CD14-positive monocyte (primary cell): ENCODE measurements at regions not wholly inside any gene's neighbourhood (a gene's known extent, or its start where the extent isn't known, plus 50 kb on each side); places are given as distances from the start of the nearest gene placed in this dataset.

ENCODE experiments used
- DNase-seq, 3 donors: peaks; one replicate each; pipeline ENCODE4 v3.0.0-alpha.2; 2011 to 2022
- H2AFZ ChIP-seq: 2 replicates; pipeline ENCODE4 v1.6.0; 2012; ENCODE audit warnings: mild to moderate bottlenecking, low read depth, low read length, inconsistent platforms; ENCODE audit not compliant: insufficient read depth, poor library complexity, severe bottlenecking
- H3K27ac ChIP-seq, 2 donors: 1 replicate in 1 of 2; 2 replicates in 1 of 2; pipeline ENCODE4 v1.5.1; 2012 to 2013; ENCODE audit warnings: low read length in 2 of 2, control low read depth in 1 of 2, inconsistent platforms in 1 of 2, low read depth in 1 of 2, mild to moderate bottlenecking in 1 of 2
- H3K27me3 ChIP-seq, 2 donors: one replicate each; pipeline versions ENCODE4 v1.6.0 to v1.6.1; 2011 to 2013; ENCODE audit warnings: low read length in 2 of 2; ENCODE audit not compliant: control insufficient read depth in 2 of 2, insufficient read depth in 2 of 2
- H3K36me3 ChIP-seq, 2 donors: replicated peaks in 1 of 2; 1 replicate in 1 of 2; 2 replicates in 1 of 2; pipeline versions ENCODE4 v1.5.1 to v1.6.1; 2012 to 2013; ENCODE audit warnings: low read length in 2 of 2, control low read depth in 1 of 2, inconsistent platforms in 1 of 2, mild to moderate bottlenecking in 1 of 2; ENCODE audit not compliant: insufficient read depth in 2 of 2, control insufficient read depth in 1 of 2
- H3K4me1 ChIP-seq, 2 donors: 1 replicate in 1 of 2; 2 replicates in 1 of 2; pipeline versions ENCODE4 v1.5.1 to v1.6.1; 2012 to 2013; ENCODE audit warnings: low read length in 2 of 2, control low read depth in 1 of 2, inconsistent platforms in 1 of 2, mild to moderate bottlenecking in 1 of 2, moderate library complexity in 1 of 2; ENCODE audit not compliant: insufficient read depth in 2 of 2, control insufficient read depth in 1 of 2
- H3K4me2 ChIP-seq: replicated peaks from 2 replicates; pipeline ENCODE3; 2012; ENCODE audit warnings: low read length, moderate library complexity, mild to moderate bottlenecking; ENCODE audit not compliant: poor library complexity, severe bottlenecking; ENCODE audit errors: extremely low read depth
- H3K4me3 ChIP-seq, 3 experiments: fragments of 200-600 bp in 1 of 3; sonication (generic) in 1 of 3; replicated peaks in 1 of 3; 1 replicate in 2 of 3; 2 replicates in 1 of 3; pipeline ENCODE4 v1.5.1; 2011 to 2013; ENCODE audit warnings: low read length in 3 of 3, mild to moderate bottlenecking in 3 of 3, control low read depth in 2 of 3, low read depth in 2 of 3, inconsistent platforms in 1 of 3, moderate library complexity in 1 of 3
- H3K79me2 ChIP-seq: 2 replicates; pipeline ENCODE4 v1.6.0; 2012; ENCODE audit warnings: mild to moderate bottlenecking, control low read depth, inconsistent platforms, low read length, moderate library complexity; ENCODE audit not compliant: insufficient read depth
- H3K9ac ChIP-seq: 2 replicates; pipeline ENCODE4 v1.6.0; 2017; ENCODE audit warnings: low read length, mild to moderate bottlenecking; ENCODE audit not compliant: insufficient read depth, poor library complexity, severe bottlenecking
- H3K9me3 ChIP-seq, 2 donors: replicated peaks in 1 of 2; 1 replicate in 1 of 2; 2 replicates in 1 of 2; pipeline versions ENCODE4 v1.5.1 to v1.6.1; 2012 to 2013; ENCODE audit warnings: low read length in 2 of 2, control low read depth in 1 of 2; ENCODE audit not compliant: control insufficient read depth in 1 of 2, insufficient read depth in 1 of 2
- H4K20me1 ChIP-seq: 2 replicates; pipeline ENCODE4 v1.6.0; 2012; ENCODE audit warnings: mild to moderate bottlenecking, low read length, control low read depth, moderate library complexity; ENCODE audit not compliant: insufficient read depth
- H3K27ac Mint-ChIP-seq, 7 donors: one replicate each; pipeline ENCODE4 v1.8.0; 2020; ENCODE audit warnings: mild to moderate bottlenecking in 7 of 7, mixed read lengths in 7 of 7, moderate library complexity in 6 of 7, inconsistent platforms in 2 of 7
- H3K27me3 Mint-ChIP-seq, 3 donors: one replicate each; pipeline ENCODE4 v1.8.0; 2021 to 2022; ENCODE audit warnings: low read depth in 3 of 3, mild to moderate bottlenecking in 3 of 3, mixed read lengths in 3 of 3, moderate library complexity in 3 of 3, inconsistent platforms in 1 of 3
- H3K36me3 Mint-ChIP-seq, 2 donors: one replicate each; pipeline ENCODE4 v1.8.0; 2020; ENCODE audit warnings: mixed read lengths in 2 of 2, inconsistent platforms in 1 of 2, mild to moderate bottlenecking in 1 of 2
- H3K4me1 Mint-ChIP-seq: one replicate; pipeline ENCODE4 v1.8.0; 2020; ENCODE audit warnings: mild to moderate bottlenecking, mixed read lengths
- H3K4me3 Mint-ChIP-seq, 2 donors: one replicate each; pipeline ENCODE4 v1.8.0; 2020; ENCODE audit warnings: mild to moderate bottlenecking in 2 of 2, mixed read lengths in 2 of 2, moderate library complexity in 1 of 2
- H3K9me3 Mint-ChIP-seq, 7 donors: one replicate each; pipeline ENCODE4 v1.8.0; 2020 to 2022; ENCODE audit warnings: mixed read lengths in 7 of 7, mild to moderate bottlenecking in 6 of 7, moderate library complexity in 6 of 7, inconsistent platforms in 2 of 7
- CTCF ChIP-seq: fragments of 200-600 bp; IDR thresholded peaks from one replicate; pipeline ENCODE4 v1.8.0; 2022; ENCODE audit warnings: antibody characterized with exemption, mild to moderate bottlenecking
- WGBS: methylation state at CpG from one replicate; pipeline ENCODE4 v1.1.5; 2013; ENCODE audit warnings: missing lambda C conversion rate; ENCODE audit not compliant: insufficient coverage; 5-methylcytosine and 5-hydroxymethylcytosine counted together
- intact Hi-C, 2 donors: fragments of 100-400 bp; cut with micrococcal nuclease; formaldehyde crosslinking; loops; one replicate each; pipeline versions ENCODE4 v1.15.0 to v1.15.1; 2023

- Histone ChIP-seq H3K79me2 (no peaks in the 10 kb centered on the region), H3K27me3 (no peaks in the 10 kb centered on the region), H3K4me3 (no peak overlapping the region), H2AFZ (no peak overlapping the region), H4K20me1 (no peaks in the 10 kb centered on the region), H3K4me1 (no peaks in the 10 kb centered on the region), H3K4me2 (no peak overlapping the region), H3K9ac (no peak overlapping the region), H3K27ac (no peak overlapping the region), H3K36me3 (no peaks in the 10 kb centered on the region), H3K9me3 (no peaks in the 10 kb centered on the region)
- H3K4me3 Mint-ChIP-seq, result no peak overlapping the region
- DNase-seq, result no peak
- intact Hi-C loops, result no loop called here
- peaks cover 0 to 2% (median 0%) of the 10 kb centered on the region in 3 donors for H3K27me3 Mint-ChIP-seq
- TF ChIP-seq CTCF, result no peak
- peaks cover 1 to 13% (median 6%) of the 10 kb centered on the region in 7 donors for H3K9me3 Mint-ChIP-seq
- H3K27ac Mint-ChIP-seq, result no peak overlapping the region
- no peaks in the 10 kb centered on the region for H3K4me1 Mint-ChIP-seq
- no peaks in the 10 kb centered on the region for H3K36me3 Mint-ChIP-seq
- WGBS, result 97% methylated on average over 4 of the region's 4 CpGs
Observed at GRCh38 chr18:22086973-22087372, 82.4 kb upstream of the GATA6 start.

GRCh38 chr18:22088029-22088428 is 81.4 kb upstream of the GATA6 start:
- TF ChIP-seq CTCF, result no peak
- 89% methylated on average over 7 of the region's 7 CpGs for WGBS

More at GRCh38 chr18:22088029-22088428, 81.4 kb upstream of the GATA6 start:
- Mint-ChIP-seq H3K4me1 (no peaks in the 10 kb centered on the region), H3K27me3 (peaks cover 0 to 2% (median 0%) of the 10 kb centered on the region in 3 donors), H3K27ac (no peak overlapping the region), H3K36me3 (no peaks in the 10 kb centered on the region), H3K4me3 (no peak overlapping the region), H3K9me3 (peaks cover 0 to 9% (median 2%) of the 10 kb centered on the region in 7 donors)
- no peaks in the 10 kb centered on the region for H3K9me3 ChIP-seq
- no peak overlapping the region for H3K27ac ChIP-seq
- H2AFZ ChIP-seq, result no peak overlapping the region
- no peaks in the 10 kb centered on the region for H4K20me1 ChIP-seq
- H3K4me3 ChIP-seq, result no peak overlapping the region
- intact Hi-C loops, result no loop called here
- no peaks in the 10 kb centered on the region for H3K79me2 ChIP-seq
- no peak overlapping the region for H3K4me2 ChIP-seq
- H3K36me3 ChIP-seq, result no peaks in the 10 kb centered on the region
- no peaks in the 10 kb centered on the region for H3K4me1 ChIP-seq
- H3K9ac ChIP-seq, result no peak overlapping the region
- H3K27me3 ChIP-seq, result no peaks in the 10 kb centered on the region
- DNase-seq, result no peak
